Stimulated activated CD4-positive, alpha-beta T cell treated with anti-CD3 and anti-CD28 coated beads, Interleukin-4, amount 100 ng/mL, for 4 hours (primary cell): ENCODE measurements at regions not wholly inside any gene's neighbourhood (a gene's known extent, or its start where the extent isn't known, plus 50 kb on each side); places are given as distances from the start of the nearest gene placed in this dataset.
"Not testable (repeated sequence)": the region's sequence is repeated elsewhere in the genome, so short reads cannot be mapped to it uniquely, and the experiment has no call there.

Source experiments
- DNase-seq, 2 experiments: peaks; one replicate each; pipeline ENCODE4 v3.0.0-alpha.2; 2020

GRCh38 chr2:7693246-7694075 lies 776.2 kb downstream of the RNF144A start:
- no peak for DNase-seq

- no peak for DNase-seq
Measured at GRCh38 chr2:7694076-7694985, 777.1 kb downstream of the RNF144A start.

- not testable (repeated sequence) for DNase-seq
Measured at GRCh38 chr2:7696556-7696955, 779.3 kb downstream of the RNF144A start.

DNA sequence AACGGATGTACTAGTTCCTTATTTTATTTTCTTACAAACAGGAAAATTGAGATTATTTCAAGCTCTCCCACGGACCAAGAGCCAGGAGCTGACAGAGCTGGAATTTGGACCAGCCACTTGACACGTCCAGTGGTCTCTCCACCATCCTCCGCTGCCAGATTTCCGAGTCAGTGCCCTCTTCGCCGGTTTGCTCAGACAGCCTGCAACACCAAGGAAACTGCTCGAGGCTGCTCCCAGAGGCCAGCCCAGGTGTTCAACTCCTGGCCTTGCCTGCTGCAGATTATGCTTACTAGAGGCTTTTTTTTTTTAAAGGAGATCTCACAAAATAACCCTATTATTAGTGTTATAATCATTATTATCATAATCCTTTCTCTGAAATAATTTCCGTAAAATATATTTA lies 779.8 kb downstream of the RNF144A start:
- no peak for DNase-seq

DNA sequence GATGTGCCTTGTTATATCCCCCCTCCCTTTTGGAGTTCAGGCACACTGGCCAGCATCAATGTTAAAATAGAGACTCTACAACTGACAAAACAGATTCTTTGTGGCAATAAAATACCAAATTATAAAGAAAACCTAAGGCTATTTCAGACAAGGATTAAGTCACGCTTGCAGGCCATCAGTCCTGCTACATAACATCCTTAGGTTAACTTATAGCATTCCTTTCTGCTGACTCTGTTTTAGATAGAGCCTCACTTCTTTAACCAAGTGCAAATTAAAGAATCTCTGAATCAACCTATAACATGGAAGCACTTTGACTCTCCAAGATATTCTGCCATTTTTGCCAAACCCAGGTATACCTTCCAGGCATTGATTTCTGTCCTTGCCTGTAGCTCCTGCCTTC lies 784.6 kb downstream of the RNF144A start:
- DNase-seq: no peak

DNA sequence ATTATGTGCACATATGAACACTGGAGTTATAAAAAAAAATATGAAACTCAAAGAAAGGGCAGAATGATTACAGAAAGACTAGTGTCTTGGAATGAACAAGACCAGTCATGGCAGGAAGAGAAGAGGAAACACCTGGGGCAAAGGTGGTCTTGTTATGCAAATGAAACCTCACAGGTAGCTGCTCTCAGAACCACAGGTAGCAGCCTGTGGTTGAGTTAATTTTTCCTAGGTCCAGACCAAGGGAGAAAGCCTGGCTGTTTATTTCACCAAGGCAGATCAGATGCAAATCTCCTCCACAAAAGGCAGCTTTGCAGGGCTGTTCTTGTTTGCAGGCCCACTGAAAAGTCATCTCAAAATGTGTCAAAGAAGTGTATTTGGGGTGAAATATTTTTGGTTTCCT lies 785.8 kb downstream of the RNF144A start:
- no peak for DNase-seq

DNA sequence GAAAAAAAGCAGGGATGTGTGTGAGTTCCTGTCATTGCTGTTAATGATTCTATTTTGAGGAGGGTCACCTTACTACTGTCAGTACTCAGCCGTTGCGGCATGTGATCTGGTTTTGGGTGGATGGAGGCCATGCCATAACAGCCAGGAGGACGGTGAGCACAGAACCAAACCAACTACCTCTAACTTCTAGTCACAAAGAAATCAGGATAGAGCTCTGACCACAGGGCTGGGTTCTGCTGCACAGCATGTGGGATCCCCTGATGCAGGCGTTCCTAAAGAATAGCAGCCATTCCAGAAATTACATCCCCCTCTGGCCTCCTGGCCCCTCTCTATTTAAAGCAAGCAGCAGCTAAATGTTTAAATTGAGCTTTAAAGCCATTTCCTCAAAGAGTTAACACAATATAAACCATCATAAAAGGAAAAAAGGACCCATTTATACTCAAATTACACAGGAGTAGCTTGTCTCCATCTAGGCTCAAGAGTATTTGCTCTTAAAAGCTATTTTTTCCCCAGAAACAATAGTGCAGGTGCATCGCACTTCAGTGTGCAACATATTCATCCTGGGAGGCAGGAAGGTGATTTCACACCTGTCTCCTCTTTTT lies 786.4 kb downstream of the RNF144A start:
- no peak for DNase-seq

DNA sequence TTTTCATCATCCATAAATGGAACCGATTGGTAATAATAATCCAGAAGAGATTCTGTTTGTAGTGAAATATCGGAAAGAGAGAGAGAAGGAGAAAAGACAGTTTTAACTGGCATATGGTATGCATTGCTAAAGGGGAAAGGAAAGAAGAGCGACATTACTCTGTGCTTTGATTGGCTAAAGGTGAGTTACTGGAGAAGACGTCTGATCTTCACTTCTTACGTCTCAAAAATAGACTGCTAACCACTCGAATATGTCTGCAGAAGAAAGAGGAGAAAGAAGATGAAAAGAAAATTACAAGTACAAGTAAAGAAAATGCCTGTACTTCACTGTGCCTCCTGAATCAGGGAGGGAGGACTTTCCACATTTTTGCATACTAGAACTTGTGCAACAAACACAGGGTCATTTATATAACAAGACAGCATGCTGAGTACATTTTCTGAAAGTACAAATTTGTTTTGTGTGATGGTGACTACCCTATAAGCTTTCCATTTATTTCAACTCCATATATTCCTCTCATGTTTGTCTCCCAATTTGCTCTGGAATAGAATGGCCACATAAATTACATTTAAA lies 787.2 kb downstream of the RNF144A start:
- no peak for DNase-seq

GRCh38 chr2:7706791-7707190 lies 789.6 kb downstream of the RNF144A start:
- DNase-seq: no peak

DNA sequence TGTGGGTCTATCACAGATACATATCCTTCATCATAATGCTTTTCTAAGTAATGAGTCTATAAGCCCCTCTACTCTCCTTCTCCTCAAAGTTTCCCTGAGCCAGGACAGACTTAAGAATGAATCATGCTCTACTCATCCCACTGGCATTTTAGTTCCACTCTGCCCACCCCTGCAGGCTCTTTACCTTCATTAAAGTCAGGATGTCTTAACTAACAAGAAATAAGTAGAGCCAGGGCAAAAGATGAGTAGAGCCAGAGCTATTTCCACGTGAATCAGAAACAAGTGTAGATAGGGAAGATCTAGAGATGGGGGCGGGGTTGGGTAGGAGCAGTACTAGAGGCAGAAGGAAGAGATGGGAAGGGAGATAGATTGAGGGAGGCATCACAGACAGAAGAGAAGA lies 790.5 kb downstream of the RNF144A start:
- no peak for DNase-seq

- no peak for DNase-seq
Measured at GRCh38 chr2:7709907-7710306, 792.7 kb downstream of the RNF144A start.

DNA sequence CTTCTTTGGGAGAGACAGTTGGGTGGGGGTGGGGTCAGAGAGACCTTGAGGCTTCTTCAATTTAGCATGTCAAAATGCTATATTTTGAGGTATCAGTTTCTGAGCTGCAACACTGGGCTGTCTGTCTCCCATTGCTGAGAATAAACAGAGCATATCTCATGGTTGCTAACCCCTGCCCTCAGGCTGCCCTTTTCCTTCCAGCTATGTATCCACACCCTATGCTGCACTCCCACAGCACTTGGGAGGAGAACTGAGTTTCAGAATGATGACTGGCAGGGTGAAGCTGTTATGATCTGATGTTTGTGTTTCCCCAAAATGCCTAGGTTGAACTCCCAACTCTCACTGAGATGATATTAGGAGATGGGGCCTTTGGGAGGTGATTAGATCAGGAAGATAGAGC lies 794.0 kb downstream of the RNF144A start:
- no peak for DNase-seq

DNA sequence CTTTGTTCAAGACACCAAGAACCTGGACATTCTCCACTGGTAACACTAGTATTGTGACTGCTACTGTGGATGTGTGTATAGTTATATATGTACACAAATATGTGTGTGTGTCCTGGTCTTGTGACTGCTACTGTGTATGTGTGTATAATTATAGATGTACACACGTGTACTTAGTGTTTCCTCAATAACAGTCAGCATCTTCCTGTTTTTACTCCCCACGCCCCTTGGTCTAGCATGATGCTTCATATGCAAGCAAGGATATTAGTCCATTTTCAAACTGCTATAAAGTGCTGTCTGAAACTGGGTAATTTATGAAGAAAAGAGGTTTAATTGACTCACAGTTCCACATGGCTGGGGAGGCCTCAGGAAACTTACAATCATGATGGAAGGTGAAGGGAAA lies 802.7 kb downstream of the RNF144A start:
- no peak for DNase-seq

DNA sequence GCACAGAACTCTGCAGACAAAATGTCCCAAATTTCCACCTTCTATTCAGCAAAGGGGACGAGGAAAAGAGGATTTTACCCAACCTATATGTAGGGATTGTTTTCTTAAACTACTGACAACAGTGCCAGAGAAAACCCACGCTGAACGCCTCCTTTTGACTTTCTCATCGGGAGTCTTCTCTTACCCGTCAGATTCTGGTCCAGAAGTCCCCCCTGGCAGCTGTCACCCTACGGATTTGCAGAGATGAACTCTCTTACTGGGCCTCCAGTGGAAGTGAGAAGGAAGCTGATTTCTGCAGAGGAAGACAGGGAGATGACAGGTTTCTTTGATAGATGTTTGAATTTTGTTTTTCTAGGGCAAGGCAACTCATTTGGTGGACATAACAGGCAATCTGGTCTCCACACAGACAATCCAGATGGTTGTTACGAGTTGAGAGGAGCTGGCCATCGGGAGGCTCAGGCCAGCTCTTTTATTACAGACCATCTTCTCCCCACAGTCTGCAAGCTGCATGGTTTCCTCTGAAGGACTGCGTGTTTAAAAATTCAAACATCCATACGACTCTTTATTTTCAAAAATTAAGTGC lies 804.3 kb downstream of the RNF144A start:
- no peak for DNase-seq

DNA sequence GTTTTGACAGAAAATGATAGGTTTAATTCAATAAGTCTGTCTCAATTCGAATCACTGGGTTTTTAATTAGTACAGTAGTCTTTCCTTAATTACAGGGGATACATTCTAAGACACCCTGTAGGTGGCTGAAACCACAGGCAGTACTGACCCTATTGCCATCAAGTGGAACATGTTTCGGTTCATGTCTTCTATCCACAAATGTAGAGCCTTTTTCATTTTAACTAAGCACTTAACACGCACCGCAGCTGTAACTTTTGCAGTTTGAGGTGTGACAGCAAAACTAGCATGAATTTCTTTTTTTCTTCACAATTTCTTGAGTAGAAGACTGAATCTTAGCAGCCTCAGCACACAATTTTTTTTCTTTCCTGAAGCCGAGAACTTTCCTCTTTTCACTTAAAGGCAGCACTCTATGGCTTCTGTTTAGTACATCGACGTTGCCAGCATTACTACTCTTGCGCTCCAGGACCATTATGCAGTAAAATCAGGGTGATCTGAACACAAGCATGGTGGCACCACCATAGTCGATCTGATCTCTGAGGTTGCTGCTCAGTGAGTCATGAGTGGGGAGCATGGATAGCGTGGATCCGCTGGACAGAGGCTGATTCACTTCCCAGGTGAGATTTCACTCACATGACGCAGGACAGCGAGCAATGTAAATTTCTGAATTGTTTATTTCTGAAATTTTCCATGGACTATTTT lies 805.1 kb downstream of the RNF144A start:
- DNase-seq: no peak

GRCh38 chr2:7724336-7724735 lies 807.1 kb downstream of the RNF144A start:
- DNase-seq: no peak

DNA sequence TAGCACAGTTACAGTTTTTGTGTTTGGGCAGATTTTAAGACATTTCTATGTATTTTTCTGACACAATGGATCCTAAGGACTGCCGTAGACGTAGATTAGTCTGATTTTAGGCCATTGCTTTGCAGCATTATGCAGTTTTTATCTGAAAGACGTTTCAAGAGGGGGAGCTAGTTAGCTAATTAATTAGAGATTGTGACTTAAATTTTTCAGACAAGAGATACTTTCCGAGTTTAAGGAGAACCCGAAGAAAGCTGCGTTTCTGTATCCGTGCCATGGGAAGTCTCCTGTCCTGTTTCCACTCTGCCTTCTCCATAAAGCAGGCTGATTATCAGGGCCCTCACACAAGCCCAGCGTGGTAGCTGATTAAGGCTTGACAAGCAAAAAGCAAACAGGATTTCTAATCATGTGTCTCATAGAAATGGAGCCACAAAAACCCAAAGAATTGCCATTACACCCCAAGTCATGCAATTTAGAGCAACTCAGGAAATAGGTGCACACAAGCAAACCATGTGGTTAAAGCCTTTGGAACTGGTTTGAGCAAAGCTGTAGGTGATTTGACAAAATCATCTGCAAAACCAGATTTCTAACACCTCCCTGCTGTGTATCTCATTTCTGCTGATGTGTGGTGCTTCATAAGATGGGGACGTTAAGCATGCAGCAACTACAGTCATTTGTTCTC lies 808.1 kb downstream of the RNF144A start:
- no peak for DNase-seq

GRCh38 chr2:7725850-7726242 lies 808.6 kb downstream of the RNF144A start:
- DNase-seq: no peak

- DNase-seq: no peak
Measured at GRCh38 chr2:7726989-7727388, 809.8 kb downstream of the RNF144A start.

DNA sequence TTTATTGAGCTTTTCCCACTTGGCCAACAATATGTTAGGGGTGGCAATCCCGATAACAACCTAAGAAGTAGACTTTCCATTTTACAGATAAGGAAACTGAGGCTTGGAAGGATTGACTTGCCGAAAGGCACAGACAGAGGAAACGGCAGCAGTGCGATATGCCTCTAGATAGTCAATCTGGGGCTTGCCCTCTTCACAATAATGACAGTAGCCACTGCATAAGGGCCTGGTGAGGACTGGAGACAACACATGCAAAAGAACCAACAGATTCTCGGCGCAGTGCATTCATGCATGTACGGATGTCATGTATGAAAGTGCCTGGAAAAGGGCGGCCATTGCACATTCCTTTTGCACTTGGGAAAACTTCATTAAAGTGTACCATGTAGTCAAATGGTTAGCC lies 811.2 kb downstream of the RNF144A start:
- DNase-seq: no peak

DNA sequence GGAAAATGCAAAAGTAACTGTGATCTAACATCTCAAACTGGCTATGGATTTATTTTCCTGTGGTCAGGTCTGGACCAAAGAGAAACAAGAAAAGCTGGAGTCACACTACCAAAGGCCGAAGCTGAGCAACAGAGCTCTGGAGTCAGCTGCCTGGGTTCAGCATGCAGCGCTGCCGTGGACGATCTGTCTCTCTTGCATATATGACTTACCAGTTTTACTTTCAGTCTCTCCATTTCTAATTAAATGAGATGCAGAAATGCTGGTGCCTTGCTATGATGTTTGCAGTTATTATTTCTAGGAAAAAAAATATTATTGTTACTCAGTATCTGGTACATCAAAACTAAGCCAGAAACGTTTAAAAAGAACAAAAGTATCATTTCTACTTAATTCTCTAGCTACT lies 813.2 kb downstream of the RNF144A start:
- DNase-seq: no peak

- DNase-seq: no peak
Measured at GRCh38 chr2:7730990-7731389, 813.8 kb downstream of the RNF144A start.
